ENCODE measurements at regions not wholly inside any gene's neighbourhood (a gene's known extent, or its start where the extent isn't known, plus 50 kb on each side); places are given as distances from the start of the nearest gene placed in this dataset.
"Not testable (repeated sequence)": the region's sequence is repeated elsewhere in the genome, so short reads cannot be mapped to it uniquely, and the experiment has no call there.

GRCh38 chr15:44829150-44829549 is 92.8 kb downstream of the TRIM69 start:
- not testable (repeated sequence) for H3K9me3 ChIP-seq (ENCODE audit: low read length); H3K4me3 ChIP-seq (ENCODE audit: low read length); H3K9me2 ChIP-seq (ENCODE audit: insufficient read depth, low read length); H3K27ac ChIP-seq (ENCODE audit: low read length); H3K36me3 ChIP-seq (ENCODE audit: insufficient read depth, low read length); H3K4me2 ChIP-seq (ENCODE audit: low read length); H3K27me3 ChIP-seq (ENCODE audit: insufficient read depth, low read depth, low read length); H4K20me1 ChIP-seq (ENCODE audit: insufficient read depth); H3K79me2 ChIP-seq (replicated peaks; ENCODE audit: insufficient read depth, low read length); H3K9ac ChIP-seq (ENCODE audit: low read length); H3F3A ChIP-seq (ENCODE audit: insufficient read depth, low read length, poor library complexity, severe bottlenecking); H2AFZ ChIP-seq (ENCODE audit: low read depth, low read length)

- H3K4me3 ChIP-seq (ENCODE audit: low read length); H3K27ac ChIP-seq (ENCODE audit: low read length); H4K20me1 ChIP-seq (ENCODE audit: insufficient read depth); H3K9ac ChIP-seq (ENCODE audit: low read length); H3K27me3 ChIP-seq (ENCODE audit: insufficient read depth, low read depth, low read length); H3K79me2 ChIP-seq (replicated peaks; ENCODE audit: insufficient read depth, low read length); H3F3A ChIP-seq (ENCODE audit: insufficient read depth, low read length, poor library complexity, severe bottlenecking); H3K9me2 ChIP-seq (ENCODE audit: insufficient read depth, low read length); H3K36me3 ChIP-seq (ENCODE audit: insufficient read depth, low read length); H3K9me3 ChIP-seq (ENCODE audit: low read length); H3K4me2 ChIP-seq (ENCODE audit: low read length); H2AFZ ChIP-seq (ENCODE audit: low read depth, low read length): not testable (repeated sequence)
Measured at GRCh38 chr15:44830692-44831408, 94.5 kb downstream of the TRIM69 start.

GRCh38 chr15:44831409-44831741 is 95.0 kb downstream of the TRIM69 start:
- not testable (repeated sequence) for H3K27ac ChIP-seq (ENCODE audit: low read length); H4K20me1 ChIP-seq (ENCODE audit: insufficient read depth); H3K4me3 ChIP-seq (ENCODE audit: low read length); H3F3A ChIP-seq (ENCODE audit: insufficient read depth, low read length, poor library complexity, severe bottlenecking); H3K27me3 ChIP-seq (ENCODE audit: insufficient read depth, low read depth, low read length); H3K9me3 ChIP-seq (ENCODE audit: low read length); H3K4me2 ChIP-seq (ENCODE audit: low read length); H3K9ac ChIP-seq (ENCODE audit: low read length); H3K9me2 ChIP-seq (ENCODE audit: insufficient read depth, low read length); H3K79me2 ChIP-seq (replicated peaks; ENCODE audit: insufficient read depth, low read length); H3K36me3 ChIP-seq (ENCODE audit: insufficient read depth, low read length); H2AFZ ChIP-seq (ENCODE audit: low read depth, low read length)

GRCh38 chr15:44832133-44832532 is 95.8 kb downstream of the TRIM69 start:
- H4K20me1 ChIP-seq (ENCODE audit: insufficient read depth); H3K36me3 ChIP-seq (ENCODE audit: insufficient read depth, low read length); H3K4me2 ChIP-seq (ENCODE audit: low read length); H3K27ac ChIP-seq (ENCODE audit: low read length); H3F3A ChIP-seq (ENCODE audit: insufficient read depth, low read length, poor library complexity, severe bottlenecking); H3K79me2 ChIP-seq (replicated peaks; ENCODE audit: insufficient read depth, low read length); H3K9me3 ChIP-seq (ENCODE audit: low read length); H2AFZ ChIP-seq (ENCODE audit: low read depth, low read length); H3K4me3 ChIP-seq (ENCODE audit: low read length); H3K9me2 ChIP-seq (ENCODE audit: insufficient read depth, low read length); H3K27me3 ChIP-seq (ENCODE audit: insufficient read depth, low read depth, low read length); H3K9ac ChIP-seq (ENCODE audit: low read length): not testable (repeated sequence)

- H3K79me2 ChIP-seq (replicated peaks; ENCODE audit: insufficient read depth, low read length); H3K27ac ChIP-seq (ENCODE audit: low read length); H3K36me3 ChIP-seq (ENCODE audit: insufficient read depth, low read length); H3F3A ChIP-seq (ENCODE audit: insufficient read depth, low read length, poor library complexity, severe bottlenecking); H3K9ac ChIP-seq (ENCODE audit: low read length); H4K20me1 ChIP-seq (ENCODE audit: insufficient read depth); H3K9me3 ChIP-seq (ENCODE audit: low read length); H3K27me3 ChIP-seq (ENCODE audit: insufficient read depth, low read depth, low read length); H3K4me2 ChIP-seq (ENCODE audit: low read length); H2AFZ ChIP-seq (ENCODE audit: low read depth, low read length); H3K9me2 ChIP-seq (ENCODE audit: insufficient read depth, low read length); H3K4me3 ChIP-seq (ENCODE audit: low read length): not testable (repeated sequence)
Measured at GRCh38 chr15:44833081-44833480, 96.8 kb downstream of the TRIM69 start.

- not testable (repeated sequence) for H3K27me3 ChIP-seq (ENCODE audit: insufficient read depth, low read depth, low read length); H2AFZ ChIP-seq (ENCODE audit: low read depth, low read length); H4K20me1 ChIP-seq (ENCODE audit: insufficient read depth); H3K27ac ChIP-seq (ENCODE audit: low read length); H3K9me2 ChIP-seq (ENCODE audit: insufficient read depth, low read length); H3F3A ChIP-seq (ENCODE audit: insufficient read depth, low read length, poor library complexity, severe bottlenecking); H3K9ac ChIP-seq (ENCODE audit: low read length); H3K9me3 ChIP-seq (ENCODE audit: low read length); H3K4me3 ChIP-seq (ENCODE audit: low read length); H3K4me2 ChIP-seq (ENCODE audit: low read length); H3K79me2 ChIP-seq (replicated peaks; ENCODE audit: insufficient read depth, low read length); H3K36me3 ChIP-seq (ENCODE audit: insufficient read depth, low read length)
Measured at GRCh38 chr15:44833761-44834160, 97.4 kb downstream of the TRIM69 start.

- H3K9ac ChIP-seq (ENCODE audit: low read length); H3K79me2 ChIP-seq (replicated peaks; ENCODE audit: insufficient read depth, low read length): not testable (repeated sequence)
Measured at GRCh38 chr15:44835082-44835481, 98.8 kb downstream of the TRIM69 start.

More at GRCh38 chr15:44835082-44835481, 98.8 kb downstream of the TRIM69 start:
- H4K20me1 ChIP-seq (ENCODE audit: insufficient read depth); H3K4me2 ChIP-seq (ENCODE audit: low read length); H3K9me3 ChIP-seq (ENCODE audit: low read length); H3K27me3 ChIP-seq (ENCODE audit: insufficient read depth, low read depth, low read length); H2AFZ ChIP-seq (ENCODE audit: low read depth, low read length); H3K9me2 ChIP-seq (ENCODE audit: insufficient read depth, low read length); H3K4me3 ChIP-seq (ENCODE audit: low read length); H3K36me3 ChIP-seq (ENCODE audit: insufficient read depth, low read length); H3F3A ChIP-seq (ENCODE audit: insufficient read depth, low read length, poor library complexity, severe bottlenecking); H3K27ac ChIP-seq (ENCODE audit: low read length): not testable (repeated sequence)

Measured in neural cell (in vitro differentiated cells).